Duodenal mucosa (tissue), 2 donors: ENCODE measurements at regions not wholly inside any gene's neighbourhood (a gene's known extent, or its start where the extent isn't known, plus 50 kb on each side); places are given as distances from the start of the nearest gene placed in this dataset.

Experiments used
- H3K27ac ChIP-seq: one replicate; pipeline ENCODE4 v1.7.0; 2013; ENCODE audit warnings: low read depth, low read length
- H3K27me3 ChIP-seq, 2 donors: one replicate each; pipeline ENCODE4 v1.7.0; 2013; ENCODE audit warnings: low read length in 2 of 2, control low read depth in 1 of 2; ENCODE audit not compliant: insufficient read depth in 2 of 2, control insufficient read depth in 1 of 2
- H3K36me3 ChIP-seq, 2 donors: one replicate each; pipeline ENCODE4 v1.7.0; 2013; ENCODE audit warnings: low read length in 2 of 2, control low read depth in 1 of 2; ENCODE audit not compliant: insufficient read depth in 2 of 2, control insufficient read depth in 1 of 2
- H3K4me1 ChIP-seq, 2 donors: one replicate each; pipeline ENCODE4 v1.7.0; 2013; ENCODE audit warnings: low read length in 2 of 2, control low read depth in 1 of 2; ENCODE audit not compliant: insufficient read depth in 2 of 2, control insufficient read depth in 1 of 2
- H3K4me3 ChIP-seq, 2 donors: one replicate each; pipeline ENCODE4 v1.7.0; 2013; ENCODE audit warnings: low read length in 2 of 2, low read depth in 1 of 2
- H3K9ac ChIP-seq, 2 donors: one replicate each; pipeline ENCODE4 v1.7.0; 2013; ENCODE audit warnings: low read length in 2 of 2, low read depth in 1 of 2
- H3K9me3 ChIP-seq, 2 donors: one replicate each; pipeline ENCODE4 v1.7.0; 2013; ENCODE audit warnings: low read length in 2 of 2, control low read depth in 1 of 2; ENCODE audit not compliant: control insufficient read depth in 1 of 2

GRCh38 chr4:30836231-30836630 is 116.1 kb downstream of the PCDH7 start:
- H3K27ac ChIP-seq, result no peak overlapping the region
- no peaks in the 10 kb centered on the region for H3K27me3 ChIP-seq
- H3K9me3 ChIP-seq, result no peaks in the 10 kb centered on the region
- no peaks in the 10 kb centered on the region for H3K36me3 ChIP-seq
- no peak overlapping the region for H3K9ac ChIP-seq
- H3K4me3 ChIP-seq, result no peak overlapping the region
- no peaks in the 10 kb centered on the region for H3K4me1 ChIP-seq

DNA sequence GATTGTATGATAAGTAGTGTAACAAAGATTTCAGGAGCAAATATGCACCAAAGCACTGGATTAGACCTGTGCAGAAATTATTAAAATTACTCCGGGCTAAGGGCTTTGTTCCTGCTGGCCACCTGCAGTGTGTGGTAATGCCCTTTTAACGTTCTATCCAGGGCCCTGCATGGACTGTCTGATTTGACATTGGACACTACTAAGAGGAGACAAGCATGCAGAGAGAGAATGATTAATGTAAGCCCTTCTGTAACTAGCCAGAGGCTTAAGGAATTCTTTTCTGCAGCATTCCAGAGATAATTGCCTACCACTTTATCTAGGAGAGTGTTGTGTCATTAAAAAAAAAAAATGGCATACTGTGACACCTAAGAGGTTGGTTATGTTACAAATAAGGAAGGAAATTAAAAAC is 117.0 kb downstream of the PCDH7 start:
- H3K9ac ChIP-seq, result no peak overlapping the region
- H3K4me3 ChIP-seq, result no peak overlapping the region
- no peak overlapping the region for H3K27ac ChIP-seq
- no peaks in the 10 kb centered on the region for H3K36me3 ChIP-seq
- no peaks in the 10 kb centered on the region for H3K4me1 ChIP-seq
- no peaks in the 10 kb centered on the region for H3K9me3 ChIP-seq
- no peaks in the 10 kb centered on the region for H3K27me3 ChIP-seq

DNA sequence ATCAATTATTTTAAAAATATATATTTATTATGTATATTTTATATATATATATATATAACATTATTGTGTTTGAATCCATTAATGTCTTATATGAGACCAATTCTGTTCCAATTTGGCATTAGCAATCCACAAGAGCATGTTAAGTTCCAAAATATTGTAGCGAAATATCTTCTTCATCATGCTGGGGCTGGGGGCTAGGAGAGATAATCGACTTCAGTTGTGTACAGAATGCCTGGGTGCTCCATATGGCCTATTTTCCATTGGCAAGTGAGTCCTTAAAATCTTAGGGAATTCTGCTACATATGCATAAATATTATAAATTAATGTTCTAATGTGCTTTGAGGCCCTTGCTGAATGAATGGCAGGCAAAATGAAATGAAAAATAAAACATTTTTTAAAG is 117.7 kb downstream of the PCDH7 start:
- no peaks in the 10 kb centered on the region for H3K36me3 ChIP-seq
- H3K9ac ChIP-seq, result no peak overlapping the region
- H3K27ac ChIP-seq, result no peak overlapping the region
- H3K4me3 ChIP-seq, result no peak overlapping the region
- H3K27me3 ChIP-seq, result no peaks in the 10 kb centered on the region
- H3K4me1 ChIP-seq, result no peaks in the 10 kb centered on the region
- no peaks in the 10 kb centered on the region for H3K9me3 ChIP-seq

- Histone ChIP-seq H3K27ac (no peak overlapping the region), H3K9me3 (no peaks in the 10 kb centered on the region), H3K36me3 (no peaks in the 10 kb centered on the region), H3K27me3 (no peaks in the 10 kb centered on the region), H3K4me1 (no peaks in the 10 kb centered on the region), H3K9ac (no peak overlapping the region), H3K4me3 (no peak overlapping the region)
Observed at GRCh38 chr4:30838331-30838730, 118.2 kb downstream of the PCDH7 start.

DNA sequence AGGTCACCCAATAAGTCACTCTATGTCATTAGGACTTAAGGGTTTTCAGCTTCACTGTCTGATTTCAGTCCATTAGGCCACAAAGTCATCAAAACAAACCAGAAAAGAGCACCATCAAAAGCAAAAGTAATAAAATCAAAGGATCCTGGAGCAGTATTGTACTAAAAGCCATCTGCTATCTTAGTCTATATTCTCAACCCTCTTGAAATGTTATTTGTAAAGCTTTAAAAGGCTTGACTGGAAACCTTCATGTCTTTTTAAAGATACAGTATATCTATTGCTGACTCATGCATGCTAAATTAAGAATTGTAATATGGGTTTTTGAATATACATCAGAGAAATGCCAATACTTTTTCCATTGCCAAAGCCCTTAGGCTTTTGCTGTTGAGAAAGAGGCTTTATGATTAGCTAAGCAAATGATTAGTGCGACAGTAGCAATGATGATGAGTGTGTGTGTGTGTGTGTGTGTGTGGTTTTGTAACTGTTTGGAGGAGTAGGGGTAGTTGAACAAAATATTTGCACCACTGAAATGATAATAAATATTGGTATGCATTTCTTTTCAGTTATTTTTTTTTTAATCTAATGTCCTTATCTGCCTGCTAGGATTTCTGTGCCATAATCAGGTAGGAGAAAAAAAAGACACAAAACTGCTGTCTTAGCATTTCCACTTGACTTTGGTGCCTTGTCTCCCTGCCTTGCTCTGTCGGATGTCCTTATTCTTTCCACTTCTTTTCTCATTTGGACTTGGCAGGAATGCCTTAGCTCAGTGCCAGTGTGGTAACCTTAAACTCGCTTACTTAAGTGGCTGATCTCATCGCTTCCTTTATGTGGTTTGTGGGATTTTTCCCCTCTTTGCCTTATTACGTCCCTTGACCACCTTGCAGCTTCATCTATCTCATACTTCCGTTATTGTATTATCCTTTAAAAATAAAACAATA is 119.7 kb downstream of the PCDH7 start:
- Histone ChIP-seq H3K4me1 (no peaks in the 10 kb centered on the region), H3K4me3 (no peak overlapping the region), H3K27me3 (no peaks in the 10 kb centered on the region), H3K36me3 (no peaks in the 10 kb centered on the region), H3K27ac (no peak overlapping the region), H3K9me3 (no peaks in the 10 kb centered on the region), H3K9ac (no peak overlapping the region)

- Histone ChIP-seq H3K36me3 (no peaks in the 10 kb centered on the region), H3K27ac (no peak overlapping the region), H3K9me3 (no peaks in the 10 kb centered on the region), H3K4me1 (no peaks in the 10 kb centered on the region), H3K27me3 (no peaks in the 10 kb centered on the region), H3K4me3 (no peak overlapping the region), H3K9ac (no peak overlapping the region)
Observed at GRCh38 chr4:30840571-30840970, 120.4 kb downstream of the PCDH7 start.

- H3K4me3 ChIP-seq, result no peak overlapping the region
- no peak overlapping the region for H3K27ac ChIP-seq
- no peaks in the 10 kb centered on the region for H3K27me3 ChIP-seq
- H3K4me1 ChIP-seq, result no peaks in the 10 kb centered on the region
- H3K36me3 ChIP-seq, result no peaks in the 10 kb centered on the region
- H3K9ac ChIP-seq, result no peak overlapping the region
- H3K9me3 ChIP-seq, result no peaks in the 10 kb centered on the region
Observed at GRCh38 chr4:30842142-30842541, 122.0 kb downstream of the PCDH7 start.

GRCh38 chr4:30842689-30843088 is 122.5 kb downstream of the PCDH7 start:
- H3K36me3 ChIP-seq, result no peaks in the 10 kb centered on the region
- H3K4me3 ChIP-seq, result no peak overlapping the region
- no peaks in the 10 kb centered on the region for H3K27me3 ChIP-seq
- H3K4me1 ChIP-seq, result no peaks in the 10 kb centered on the region
- no peaks in the 10 kb centered on the region for H3K9me3 ChIP-seq
- H3K9ac ChIP-seq, result no peak overlapping the region
- H3K27ac ChIP-seq, result no peak overlapping the region

DNA sequence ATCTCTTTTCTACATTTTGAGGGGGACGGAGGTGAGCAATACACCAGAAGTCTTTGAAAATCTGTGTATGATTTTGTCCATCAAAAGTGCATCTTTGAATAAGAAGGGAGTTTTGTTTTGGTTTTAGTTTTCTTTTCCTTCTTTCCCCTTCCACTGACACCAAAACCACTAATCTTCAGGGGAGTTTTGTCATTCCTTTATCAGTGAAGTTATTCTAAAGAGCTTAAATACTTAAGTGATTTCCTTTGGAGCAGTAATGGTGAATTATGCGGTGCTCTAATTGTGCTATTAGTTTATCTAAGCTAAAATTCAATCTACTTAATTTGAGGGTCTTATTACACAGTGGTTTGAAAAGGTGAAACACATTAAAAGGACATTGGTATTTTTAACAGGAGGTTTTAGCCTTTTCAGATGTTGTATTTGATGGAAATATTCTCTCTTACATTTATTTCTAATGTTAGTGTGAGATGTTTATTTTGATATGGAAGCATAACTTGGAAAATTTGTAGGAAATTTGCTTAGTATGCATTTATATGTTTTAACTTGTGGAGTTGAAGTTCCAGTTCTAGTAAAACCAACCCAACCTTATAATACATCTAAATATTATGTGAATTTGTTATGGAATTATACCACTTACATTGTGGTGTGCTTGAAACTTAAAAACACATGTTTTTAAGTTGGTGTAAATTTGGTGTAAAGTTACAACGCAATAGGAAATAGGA is 124.9 kb downstream of the PCDH7 start:
- no peak overlapping the region for H3K4me3 ChIP-seq
- no peaks in the 10 kb centered on the region for H3K36me3 ChIP-seq
- H3K9ac ChIP-seq, result no peak overlapping the region
- H3K9me3 ChIP-seq, result no peaks in the 10 kb centered on the region
- H3K27ac ChIP-seq, result no peak overlapping the region
- no peaks in the 10 kb centered on the region for H3K4me1 ChIP-seq
- H3K27me3 ChIP-seq, result no peaks in the 10 kb centered on the region

DNA sequence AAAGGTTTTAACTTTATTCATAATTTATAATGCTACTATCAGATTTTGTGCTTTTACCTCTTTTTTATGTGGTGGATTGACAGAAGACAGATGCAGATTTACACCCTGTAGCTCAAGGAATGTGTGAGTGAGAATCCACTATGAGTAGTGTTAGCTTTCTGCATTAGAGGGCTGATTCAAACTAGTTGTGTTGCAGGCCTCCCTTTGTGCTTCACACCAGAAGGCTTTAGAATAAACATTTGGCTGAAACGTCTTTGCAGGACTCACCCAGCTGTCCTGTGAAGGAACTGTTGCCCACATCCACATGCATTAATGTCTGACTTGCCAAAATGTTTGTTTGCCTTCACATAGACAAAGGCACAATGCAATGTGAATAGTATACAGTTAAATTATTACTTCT is 127.0 kb downstream of the PCDH7 start:
- H3K36me3 ChIP-seq, result no peaks in the 10 kb centered on the region
- H3K4me3 ChIP-seq, result no peak overlapping the region
- H3K9ac ChIP-seq, result no peak overlapping the region
- no peaks in the 10 kb centered on the region for H3K9me3 ChIP-seq
- no peaks in the 10 kb centered on the region for H3K27me3 ChIP-seq
- H3K27ac ChIP-seq, result no peak overlapping the region
- no peaks in the 10 kb centered on the region for H3K4me1 ChIP-seq
